ENCODE measurements at regions not wholly inside any gene's neighbourhood (a gene's known extent, or its start where the extent isn't known, plus 50 kb on each side); places are given as distances from the start of the nearest gene placed in this dataset.

- TF ChIP-seq EZH2phosphoT487 (IDR thresholded peaks at IDR 0.05) (no peak), EZH2 (IDR thresholded peaks at IDR 0.05) (peak; percentile 35)
Measured at GRCh38 chr9:97237951-97238889, 69.2 kb upstream of the CCDC180 start.

All from neural progenitor cell (in vitro differentiated cells).